Endothelial cell of hepatic sinusoid (primary cell): ENCODE measurements at regions not wholly inside any gene's neighbourhood (a gene's known extent, or its start where the extent isn't known, plus 50 kb on each side); places are given as distances from the start of the nearest gene placed in this dataset.
"Not testable (repeated sequence)": the region's sequence is repeated elsewhere in the genome, so short reads cannot be mapped to it uniquely, and the experiment has no call there.

Experiments used
- in situ Hi-C: cut with HindIII; loops from 2 replicates; pipeline ENCODE4 v1.10.0; 2017; ENCODE audit warnings: low sequenced_read_pairs

GRCh38 chr6:102848210-102848609, 1454.7 kb downstream of the GRIK2 start:
- in situ Hi-C loops: no loop called here

GRCh38 chr6:102841060-102841459, 1447.6 kb downstream of the GRIK2 start:
- in situ Hi-C loops: no loop called here

GRCh38 chr6:102832021-102832420, 1438.5 kb downstream of the GRIK2 start:
- in situ Hi-C loops: no loop called here

GRCh38 chr6:102820098-102820497, 1426.6 kb downstream of the GRIK2 start:
- in situ Hi-C loops: no loop called here

- in situ Hi-C loops: no loop called here
Observed at GRCh38 chr6:102815207-102815606, 1421.7 kb downstream of the GRIK2 start.

GRCh38 chr6:102813489-102814275, 1420.2 kb downstream of the GRIK2 start:
- in situ Hi-C loops: no loop called here

- in situ Hi-C loops: no loop called here
Observed at GRCh38 chr6:102812242-102812641, 1418.7 kb downstream of the GRIK2 start.

GRCh38 chr6:102808944-102809505, 1415.5 kb downstream of the GRIK2 start:
- in situ Hi-C loops: not testable (repeated sequence)

- in situ Hi-C loops: no loop called here
Observed at GRCh38 chr6:102799051-102799450, 1405.5 kb downstream of the GRIK2 start.

GRCh38 chr6:102798636-102799035, 1405.1 kb downstream of the GRIK2 start:
- in situ Hi-C loops: no loop called here

- in situ Hi-C loops: no loop called here
Observed at GRCh38 chr6:102793752-102794151, 1400.2 kb downstream of the GRIK2 start.

GRCh38 chr6:102774326-102774725, 1380.8 kb downstream of the GRIK2 start:
- in situ Hi-C loops: no loop called here

- in situ Hi-C loops: no loop called here
Observed at GRCh38 chr6:102773636-102774035, 1380.1 kb downstream of the GRIK2 start.

GRCh38 chr6:102766963-102767362, 1373.5 kb downstream of the GRIK2 start:
- in situ Hi-C loops: no loop called here

GRCh38 chr6:102764317-102764716, 1370.8 kb downstream of the GRIK2 start:
- in situ Hi-C loops: no loop called here

GRCh38 chr6:102763891-102764290, 1370.4 kb downstream of the GRIK2 start:
- in situ Hi-C loops: no loop called here

GRCh38 chr6:102761872-102762271, 1368.4 kb downstream of the GRIK2 start:
- in situ Hi-C loops: no loop called here

- in situ Hi-C loops: no loop called here
Observed at GRCh38 chr6:102759415-102759814, 1365.9 kb downstream of the GRIK2 start.

- in situ Hi-C loops: not testable (repeated sequence)
Observed at GRCh38 chr6:102758536-102758935, 1365.0 kb downstream of the GRIK2 start.

- in situ Hi-C loops: no loop called here
Observed at GRCh38 chr6:102749210-102749971, 1355.9 kb downstream of the GRIK2 start.

- in situ Hi-C loops: no loop called here
Observed at GRCh38 chr6:102746941-102747340, 1353.4 kb downstream of the GRIK2 start.
